Rectal smooth muscle tissue (tissue), 1 donor: ENCODE measurements at regions not wholly inside any gene's neighbourhood (a gene's known extent, or its start where the extent isn't known, plus 50 kb on each side); places are given as distances from the start of the nearest gene placed in this dataset.

Source experiments
- H3K27ac ChIP-seq: one replicate; pipeline ENCODE4 v1.7.0; 2013; ENCODE audit warnings: low read depth, low read length, inconsistent platforms
- H3K27me3 ChIP-seq: one replicate; pipeline ENCODE4 v1.7.0; 2013; ENCODE audit warnings: low read length; ENCODE audit not compliant: control insufficient read depth, insufficient read depth
- H3K36me3 ChIP-seq: one replicate; pipeline ENCODE4 v1.7.0; 2013; ENCODE audit warnings: low read length; ENCODE audit not compliant: control insufficient read depth, insufficient read depth
- H3K4me1 ChIP-seq: one replicate; pipeline ENCODE4 v1.7.0; 2013; ENCODE audit warnings: low read length; ENCODE audit not compliant: control insufficient read depth, insufficient read depth
- H3K4me3 ChIP-seq: one replicate; pipeline ENCODE4 v1.7.0; 2013; ENCODE audit warnings: low read length
- H3K9ac ChIP-seq: one replicate; pipeline ENCODE4 v1.7.0; 2013; ENCODE audit warnings: low read length

DNA sequence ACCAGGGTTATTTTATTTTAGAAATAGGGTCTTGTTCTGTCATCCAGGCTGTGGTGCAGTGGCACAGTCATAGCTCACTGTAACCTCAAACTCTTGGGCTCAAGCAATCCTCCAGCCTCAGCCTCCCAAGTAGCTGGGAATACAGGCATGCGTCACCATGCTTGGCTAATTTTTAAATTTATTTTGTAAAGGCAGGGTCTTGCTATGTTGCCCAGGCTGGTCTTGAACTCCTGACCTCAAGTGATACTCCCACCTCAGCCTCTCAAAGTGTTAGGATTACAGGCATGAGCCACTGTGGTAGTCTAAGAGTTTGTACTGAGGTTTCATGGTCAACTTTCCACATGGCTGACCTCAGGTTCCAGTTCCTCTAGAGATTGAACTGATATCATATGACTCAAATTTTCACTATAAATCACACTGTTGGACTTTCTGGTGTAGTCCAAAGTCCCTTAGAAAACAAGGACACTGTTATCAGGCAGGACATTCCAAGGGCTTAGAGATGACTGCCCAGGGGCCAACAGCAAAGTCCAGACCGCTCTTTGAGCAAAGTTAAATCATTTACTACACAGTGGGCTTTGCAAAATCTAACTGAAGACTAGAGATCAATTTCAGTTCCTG, 82.0 kb upstream of the MEX3C start:
- Histone ChIP-seq H3K4me3 (no peak overlapping the region), H3K9ac (no peak overlapping the region), H3K27ac (no peak overlapping the region), H3K36me3 (no peaks in the 10 kb centered on the region), H3K27me3 (no peaks in the 10 kb centered on the region), H3K4me1 (no peaks in the 10 kb centered on the region)

DNA sequence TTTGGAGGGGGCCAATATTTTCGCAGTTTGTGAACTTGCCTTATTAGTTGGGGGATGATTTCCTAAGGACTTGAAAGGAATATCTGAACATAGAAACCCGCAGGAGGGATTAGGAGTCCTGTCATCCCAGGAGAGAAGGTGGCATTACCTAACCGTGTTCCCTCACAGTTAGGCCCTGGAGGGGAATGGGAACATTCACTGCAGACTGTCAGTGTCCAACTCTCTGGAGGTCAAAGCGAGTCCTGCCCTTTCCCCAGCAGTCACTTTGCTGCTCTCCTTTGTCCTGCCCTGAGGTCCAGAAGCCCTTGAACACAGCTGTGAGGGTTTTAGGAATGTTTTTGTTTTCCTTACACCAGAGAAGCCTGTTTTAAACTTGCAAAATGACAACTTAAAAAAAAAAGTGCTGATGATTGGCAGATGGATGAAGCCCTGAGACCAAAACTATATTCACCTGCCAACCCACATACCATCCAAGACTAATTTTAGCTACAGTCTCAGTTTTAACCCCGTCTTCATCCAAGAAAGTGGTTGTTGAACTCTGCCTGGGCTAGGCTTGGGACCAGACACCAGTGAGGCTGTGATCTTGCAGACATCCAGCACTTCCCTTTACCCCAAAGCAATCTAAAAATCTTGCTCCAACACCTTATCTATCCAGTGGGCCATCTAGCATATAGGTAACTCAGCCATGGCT, 90.5 kb upstream of the MEX3C start:
- no peak overlapping the region for H3K9ac ChIP-seq

DNA sequence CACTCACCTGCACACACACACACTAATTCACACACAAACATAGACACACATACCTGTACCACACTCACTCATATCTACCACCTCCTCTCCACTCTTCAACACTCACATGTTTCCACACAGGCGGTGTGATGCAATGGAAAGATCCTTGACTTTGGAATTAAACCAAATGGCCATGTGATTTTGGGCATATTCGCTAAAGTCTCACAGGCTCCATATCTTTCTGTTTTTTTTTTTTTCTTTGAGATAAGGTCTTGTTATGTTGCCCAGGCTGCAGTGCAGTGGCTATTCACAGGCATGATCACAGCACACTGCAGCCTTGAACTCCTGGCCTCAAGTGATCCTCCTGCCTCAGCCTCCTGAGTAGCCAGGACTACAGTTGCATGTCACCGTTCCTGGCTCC, 91.1 kb upstream of the MEX3C start:
- no peak overlapping the region for H3K4me3 ChIP-seq
- H3K27ac ChIP-seq: no peak overlapping the region
- H3K4me1 ChIP-seq: no peaks in the 10 kb centered on the region
- H3K27me3 ChIP-seq: no peaks in the 10 kb centered on the region
- no peaks in the 10 kb centered on the region for H3K36me3 ChIP-seq
- H3K9ac ChIP-seq: no peak overlapping the region

More for the DNA sequence above, 90.5 kb upstream of the MEX3C start:
- no peaks in the 10 kb centered on the region for H3K36me3 ChIP-seq
- H3K27me3 ChIP-seq: no peaks in the 10 kb centered on the region
- H3K4me1 ChIP-seq: no peaks in the 10 kb centered on the region
- no peak overlapping the region for H3K27ac ChIP-seq
- no peak overlapping the region for H3K4me3 ChIP-seq

DNA sequence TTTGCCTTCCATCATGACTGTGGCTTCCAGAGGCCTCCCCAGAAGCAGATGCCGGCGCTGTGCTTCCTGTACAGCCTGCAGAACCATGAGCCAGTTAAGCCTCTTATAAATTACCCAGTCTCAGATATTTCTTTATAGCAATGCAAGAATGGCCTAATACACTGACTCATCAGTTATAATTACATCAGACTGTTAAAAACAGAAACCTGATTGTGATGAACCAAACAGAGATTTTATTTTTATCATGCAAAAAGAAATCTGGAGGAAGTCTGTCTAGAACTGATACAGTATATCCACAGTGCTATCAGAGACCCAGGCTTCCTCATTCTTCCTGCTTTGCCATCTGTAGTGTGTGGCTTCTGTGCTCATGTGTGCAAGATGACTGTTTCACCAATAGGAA, 93.4 kb upstream of the MEX3C start:
- Histone ChIP-seq H3K27ac (no peak overlapping the region), H3K4me3 (no peak overlapping the region), H3K9ac (no peak overlapping the region), H3K27me3 (no peaks in the 10 kb centered on the region), H3K4me1 (no peaks in the 10 kb centered on the region), H3K36me3 (no peaks in the 10 kb centered on the region)

DNA sequence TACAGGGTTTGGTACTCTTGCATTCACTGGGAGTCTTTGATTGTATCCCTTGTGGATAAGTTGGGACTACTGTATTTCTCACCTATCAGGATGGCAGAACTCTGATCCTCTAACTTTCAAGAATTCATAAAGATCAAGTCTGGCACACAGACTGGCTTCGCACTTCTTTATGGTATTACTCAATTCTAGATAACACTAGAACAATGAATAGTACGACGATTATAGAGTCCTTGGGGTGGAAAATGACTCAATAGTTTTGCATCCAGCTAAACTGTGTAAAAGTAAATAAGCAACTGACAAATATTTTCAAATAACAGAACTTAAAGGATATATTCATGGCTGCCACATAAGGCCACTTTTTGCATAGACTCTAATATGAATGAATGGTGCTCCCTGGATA, 103.4 kb upstream of the MEX3C start:
- Histone ChIP-seq H3K9ac (no peak overlapping the region), H3K27ac (no peak overlapping the region), H3K36me3 (no peaks in the 10 kb centered on the region), H3K4me1 (no peaks in the 10 kb centered on the region), H3K27me3 (no peaks in the 10 kb centered on the region), H3K4me3 (no peak overlapping the region)

DNA sequence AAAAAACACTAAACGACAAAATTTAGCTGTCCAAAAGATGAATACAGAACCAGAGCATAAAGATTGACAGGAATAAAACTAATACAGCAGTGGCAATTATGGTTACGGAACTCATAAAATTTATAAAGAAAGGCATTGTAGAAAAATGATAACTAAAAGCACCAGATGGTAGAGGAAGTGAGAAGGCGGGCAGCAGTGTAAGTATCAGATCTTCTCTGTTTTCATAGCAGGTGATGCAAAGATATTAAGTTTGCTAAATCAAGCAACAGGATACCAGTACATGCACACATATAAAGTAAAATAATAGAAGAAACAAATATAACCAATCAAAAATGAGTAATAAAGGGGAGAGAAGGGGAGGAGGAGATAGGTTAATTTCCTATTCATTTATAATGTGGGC, 103.9 kb upstream of the MEX3C start:
- Histone ChIP-seq H3K4me3 (no peak overlapping the region), H3K27me3 (no peaks in the 10 kb centered on the region), H3K27ac (no peak overlapping the region), H3K9ac (no peak overlapping the region), H3K4me1 (no peaks in the 10 kb centered on the region), H3K36me3 (no peaks in the 10 kb centered on the region)

DNA sequence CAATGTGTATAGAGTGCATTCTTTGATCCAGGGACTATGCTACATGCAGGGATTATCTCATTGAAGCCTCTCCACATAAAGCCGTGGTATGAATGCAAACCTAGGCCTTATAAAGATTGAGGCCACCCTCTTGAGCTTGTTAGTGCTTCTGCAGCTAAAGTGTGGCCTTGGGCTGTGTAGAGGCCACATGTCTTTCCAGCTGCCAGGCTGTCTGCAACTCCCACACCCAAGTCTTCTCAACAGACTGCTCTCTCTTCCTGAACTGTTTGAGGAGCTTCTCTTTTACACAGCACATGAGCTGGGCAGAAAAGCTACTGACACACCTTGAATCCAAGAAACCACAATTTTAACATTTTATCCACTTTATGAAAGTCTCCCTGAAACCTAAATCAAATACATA, 119.2 kb upstream of the MEX3C start:
- H3K4me1 ChIP-seq: no peaks in the 10 kb centered on the region
- no peaks in the 10 kb centered on the region for H3K36me3 ChIP-seq
- H3K27ac ChIP-seq: no peak overlapping the region

DNA sequence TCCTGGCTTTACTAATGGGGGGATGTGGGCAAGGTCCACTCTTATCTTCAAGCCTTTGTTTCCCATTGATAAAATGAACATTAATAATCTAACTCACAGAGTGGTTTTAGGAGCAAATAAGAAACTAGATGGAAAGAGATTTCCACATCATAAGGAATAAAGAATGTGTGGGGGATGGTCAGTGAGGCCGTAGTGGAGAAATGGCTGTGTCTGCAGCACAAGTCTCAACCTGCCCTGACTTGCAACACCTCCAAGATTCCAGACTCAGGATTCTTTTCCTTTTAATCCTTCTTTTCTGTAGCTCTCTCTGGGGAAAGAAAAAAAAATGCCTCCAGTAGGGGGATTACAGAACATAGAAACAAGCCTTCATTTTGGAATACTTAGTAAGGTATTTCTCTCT, 124.2 kb upstream of the MEX3C start:
- Histone ChIP-seq H3K27me3 (no peaks in the 10 kb centered on the region), H3K36me3 (no peaks in the 10 kb centered on the region), H3K27ac (no peak overlapping the region), H3K4me1 (no peaks in the 10 kb centered on the region), H3K9ac (no peak overlapping the region), H3K4me3 (no peak overlapping the region)

More for the DNA sequence above, 119.2 kb upstream of the MEX3C start:
- no peak overlapping the region for H3K4me3 ChIP-seq
- no peak overlapping the region for H3K9ac ChIP-seq
- H3K27me3 ChIP-seq: no peaks in the 10 kb centered on the region

DNA sequence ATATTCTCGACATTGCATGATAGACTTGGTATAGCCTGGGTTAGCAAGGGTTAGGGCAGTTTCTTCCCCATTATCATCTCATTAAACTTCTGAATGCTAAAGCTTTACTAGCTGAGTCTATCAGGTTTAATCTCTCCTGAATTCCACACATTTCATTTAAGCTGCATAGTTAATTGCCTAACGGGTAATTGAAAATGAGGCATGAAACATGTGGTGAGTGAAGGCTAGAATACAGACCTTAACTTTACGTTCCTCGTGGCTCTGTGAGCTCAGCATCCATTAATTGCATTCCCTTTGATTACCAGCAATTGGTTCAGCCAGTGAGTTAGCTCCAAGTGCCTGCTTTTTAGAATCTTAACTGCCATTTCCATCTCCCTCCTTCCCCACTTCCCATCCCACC, 126.5 kb upstream of the MEX3C start:
- H3K4me3 ChIP-seq: no peak overlapping the region
- no peaks in the 10 kb centered on the region for H3K27me3 ChIP-seq
- no peaks in the 10 kb centered on the region for H3K36me3 ChIP-seq
- H3K4me1 ChIP-seq: no peaks in the 10 kb centered on the region
- no peak overlapping the region for H3K27ac ChIP-seq
- no peak overlapping the region for H3K9ac ChIP-seq

DNA sequence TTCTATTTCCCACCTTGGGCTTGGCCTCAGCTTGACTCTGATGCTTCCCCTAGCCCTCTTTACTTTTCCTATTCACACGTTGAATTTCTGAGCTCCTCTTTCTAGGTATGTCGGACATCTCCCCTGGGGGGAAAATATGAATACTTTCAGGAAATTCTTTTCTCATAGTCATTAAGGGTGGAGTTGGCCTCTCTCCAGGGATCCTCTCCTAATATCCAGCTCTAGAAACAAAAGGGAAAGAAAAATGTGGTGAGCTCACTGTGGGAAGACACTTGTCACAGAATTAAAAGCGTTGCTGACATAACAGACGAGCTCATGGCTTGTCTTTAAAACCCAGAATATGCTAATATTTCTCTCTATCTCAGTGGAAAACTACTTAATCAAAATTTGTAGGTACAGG, 132.7 kb upstream of the MEX3C start:
- no peak overlapping the region for H3K4me3 ChIP-seq
- no peaks in the 10 kb centered on the region for H3K4me1 ChIP-seq
- no peak overlapping the region for H3K9ac ChIP-seq
- H3K27ac ChIP-seq: no peak overlapping the region
- no peaks in the 10 kb centered on the region for H3K36me3 ChIP-seq
- no peaks in the 10 kb centered on the region for H3K27me3 ChIP-seq

DNA sequence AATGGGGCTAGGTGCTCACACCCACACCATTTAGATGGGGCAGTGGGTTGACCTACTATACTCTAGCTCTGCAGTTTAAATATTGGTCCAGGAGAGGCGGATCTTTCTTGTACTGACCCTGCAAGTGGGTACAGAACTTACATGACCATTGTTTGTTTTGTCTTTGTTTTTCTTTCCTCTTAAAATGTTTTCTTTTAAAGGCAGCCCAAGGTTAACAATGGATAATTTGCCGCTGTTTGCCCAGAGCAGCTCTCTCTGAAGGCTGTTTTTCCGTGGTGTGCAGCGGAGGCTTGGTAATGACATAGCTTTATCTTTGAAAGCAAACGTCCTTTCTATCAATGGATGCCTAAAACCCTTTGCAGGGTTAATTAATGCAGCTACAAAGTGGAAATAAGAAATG, 133.3 kb upstream of the MEX3C start:
- no peak overlapping the region for H3K27ac ChIP-seq
- H3K4me3 ChIP-seq: no peak overlapping the region

DNA sequence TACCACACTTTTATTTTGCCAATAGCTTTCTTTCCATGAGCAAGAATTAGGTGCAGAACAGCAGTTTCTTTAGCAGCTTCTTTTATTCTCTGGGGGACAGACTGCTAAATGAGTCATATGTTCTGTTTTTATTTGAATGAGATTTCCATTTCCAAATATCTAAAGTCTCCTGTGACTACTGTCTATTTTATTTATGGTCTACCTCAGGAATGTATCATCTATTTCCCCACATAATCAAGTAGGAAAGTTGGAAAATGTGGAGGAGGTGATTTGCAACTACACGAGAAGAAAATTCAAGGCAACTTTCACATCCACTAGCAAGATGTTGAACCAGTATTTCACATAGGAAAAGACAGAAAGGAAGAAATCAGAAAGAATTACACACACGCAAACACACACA, 139.9 kb upstream of the MEX3C start:
- Histone ChIP-seq H3K27me3 (no peaks in the 10 kb centered on the region), H3K9ac (no peak overlapping the region), H3K4me1 (no peaks in the 10 kb centered on the region), H3K36me3 (no peaks in the 10 kb centered on the region), H3K4me3 (no peak overlapping the region), H3K27ac (no peak overlapping the region)

More for the DNA sequence above, 133.3 kb upstream of the MEX3C start:
- Histone ChIP-seq H3K27me3 (no peaks in the 10 kb centered on the region), H3K36me3 (no peaks in the 10 kb centered on the region), H3K9ac (no peak overlapping the region), H3K4me1 (no peaks in the 10 kb centered on the region)

DNA sequence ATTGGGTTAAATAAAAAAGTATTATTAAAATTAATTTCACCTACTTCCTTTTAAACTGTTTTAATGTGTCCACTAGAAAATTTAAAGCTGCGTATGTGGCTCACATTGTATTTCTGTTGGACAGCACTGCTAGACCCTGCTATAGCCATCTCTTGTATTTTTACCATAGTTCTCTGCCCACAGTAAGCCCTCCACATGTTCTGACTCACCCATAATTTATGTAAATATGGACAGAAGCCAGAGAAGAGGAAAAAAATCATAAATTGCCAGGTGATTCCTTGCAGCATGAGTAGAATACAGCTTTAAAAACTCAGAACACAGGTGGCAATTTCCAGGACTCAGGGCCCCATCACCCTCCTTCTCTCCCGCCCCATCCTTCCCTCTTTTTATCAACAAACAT, 142.4 kb upstream of the MEX3C start:
- H3K4me3 ChIP-seq: no peak overlapping the region
- no peak overlapping the region for H3K27ac ChIP-seq
- no peaks in the 10 kb centered on the region for H3K27me3 ChIP-seq
- H3K9ac ChIP-seq: no peak overlapping the region
- no peaks in the 10 kb centered on the region for H3K4me1 ChIP-seq
- no peaks in the 10 kb centered on the region for H3K36me3 ChIP-seq
